Panc1 (cell line): ENCODE measurements at regions not wholly inside any gene's neighbourhood (a gene's known extent, or its start where the extent isn't known, plus 50 kb on each side); places are given as distances from the start of the nearest gene placed in this dataset.
"Not testable (repeated sequence)": the region's sequence is repeated elsewhere in the genome, so short reads cannot be mapped to it uniquely, and the experiment has no call there.

Source experiments
- ATAC-seq: fragments of 200-7000 bp; cut with Tn5 transposase; 2 replicates; pipeline ENCODE4 v1.9.1; 2020; ENCODE audit warnings: mild to moderate bottlenecking, moderate library complexity
- BruUV-seq: library from RNA; stranded (reverse); fragments of 400-500 nt; replicated peaks from 2 replicates; lab custom pipeline; 2021; lab: Mats Ljungman, UMichigan
- CTCF ChIA-PET: fragments of 300-600 bp; sonication (Branson Sonifier 250); formaldehyde crosslinking; loops from one replicate; lab custom pipeline; 2022; ENCODE audit warnings: antibody characterized with exemption; lab: Charles Lee
- POLR2A ChIA-PET: fragments of 300-600 bp; sonication (Branson Sonifier 250); formaldehyde crosslinking; loops from one replicate; lab custom pipeline; 2022; ENCODE audit warnings: antibody characterized with exemption; lab: Charles Lee
- DNase-seq: peaks from one replicate; pipeline ENCODE4 v3.0.0-alpha.2; 2010; ENCODE audit warnings: low read depth, low spot score
- H3K27ac ChIP-seq: 2 replicates; pipeline ENCODE4 v1.5.1; 2011; ENCODE audit warnings: mild to moderate bottlenecking, low read length, inconsistent platforms
- H3K27me3 ChIP-seq: fragments of 200-500 bp; sonication (Bioruptor generic); 2 replicates; pipeline ENCODE4 v1.6.0; 2014; ENCODE audit warnings: low read length, inconsistent platforms; ENCODE audit not compliant: control insufficient read depth, insufficient read depth
- H3K36me3 ChIP-seq: fragments of 200-500 bp; sonication (Bioruptor generic); 2 replicates; pipeline ENCODE4 v1.5.1; 2014; ENCODE audit warnings: inconsistent platforms, mild to moderate bottlenecking, low read length, moderate library complexity; ENCODE audit not compliant: control insufficient read depth, insufficient read depth
- H3K4me1 ChIP-seq: 2 replicates; pipeline ENCODE4 v1.5.1; 2011; ENCODE audit warnings: inconsistent platforms, mild to moderate bottlenecking, low read length, moderate library complexity; ENCODE audit not compliant: control insufficient read depth, insufficient read depth
- H3K4me3 ChIP-seq, 2 experiments: 2 replicates each; pipeline ENCODE4 v1.5.1; 2011 to 2012; ENCODE audit warnings: low read depth in 2 of 2, low read length in 2 of 2, mild to moderate bottlenecking in 2 of 2, inconsistent platforms in 1 of 2, moderate library complexity in 1 of 2
- H3K9me3 ChIP-seq: fragments of 200-500 bp; sonication (Bioruptor generic); 2 replicates; pipeline ENCODE4 v1.5.1; 2014; ENCODE audit warnings: low read depth, mild to moderate bottlenecking, inconsistent platforms, low read length, moderate library complexity; ENCODE audit not compliant: control insufficient read depth, insufficient read depth
- POLR2AphosphoS5 ChIP-seq: IDR thresholded peaks from 2 replicates; pipeline ENCODE4 v1.6.1; 2012; ENCODE audit warnings: mild to moderate bottlenecking, low read depth, low read length, moderate library complexity
- SIN3A ChIP-seq: IDR thresholded peaks from 2 replicates; pipeline ENCODE4 v1.6.1; 2012; ENCODE audit warnings: low read depth, mild to moderate bottlenecking, low read length, moderate library complexity, borderline replicate concordance; ENCODE audit not compliant: insufficient read depth
- TCF7L2 ChIP-seq: IDR thresholded peaks from 2 replicates; pipeline ENCODE4 v1.6.1; 2011; ENCODE audit warnings: mild to moderate bottlenecking, low read depth, low read length, inconsistent platforms
- in situ Hi-C: cut with HindIII; loops from 2 replicates; pipeline ENCODE4 v1.10.0; 2016; ENCODE audit warnings: low sequenced_read_pairs, low pct_unique_long_range_greater_than_20kb
- intact Hi-C: fragments of 100-400 bp; cut with micrococcal nuclease; formaldehyde crosslinking; loops from one replicate; pipeline ENCODE4 v1.10.0; 2022; ENCODE audit not compliant: unreplicated experiment
- TF ChIP-seq, protein P1 (sequence below): fragments of 450-650 bp; IDR thresholded peaks from 2 replicates; pipeline ENCODE4 v1.5.1; 2017; ENCODE audit warnings: mild to moderate bottlenecking
- TF ChIP-seq, protein P2 (sequence below), 2 experiments: IDR thresholded peaks; 2 replicates each; pipeline ENCODE4 v1.6.1; 2011 to 2012; ENCODE audit warnings: low read depth in 2 of 2, control low read depth in 1 of 2, low read length in 1 of 2, mild to moderate bottlenecking in 1 of 2, moderate library complexity in 1 of 2; ENCODE audit not compliant: insufficient read depth in 1 of 2

DNA sequence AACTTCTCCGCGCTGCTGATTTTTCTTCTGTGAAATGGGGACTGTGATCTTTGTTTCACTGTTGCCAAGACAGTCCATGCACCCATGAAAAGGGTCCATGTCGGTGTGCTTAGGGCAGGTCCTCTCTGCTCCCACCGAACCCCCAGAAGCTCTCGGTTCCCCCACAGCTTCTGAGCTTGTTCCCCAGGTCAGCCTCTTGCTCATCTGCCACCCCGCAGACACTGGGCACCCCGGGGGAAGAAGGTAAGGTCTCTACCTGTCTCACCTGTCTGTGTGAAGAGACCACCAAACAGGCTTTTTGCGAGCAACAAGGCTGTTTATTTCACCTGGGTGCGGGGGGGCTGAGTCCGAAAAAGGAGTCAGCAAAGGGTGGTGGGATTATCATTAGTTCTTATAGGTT, 66.2 kb upstream of the NANOS1 start:
- DNase-seq (no peak), ATAC-seq (no peak)
- BruUV-seq = no TSS peak
- CTCF ChIA-PET = no interaction called here
- Histone ChIP-seq H3K27me3 (no peaks in the 10 kb centered on the region), H3K9me3 (no peaks in the 10 kb centered on the region), H3K36me3 (no peaks in the 10 kb centered on the region), H3K4me1 (peaks cover 26% of the 10 kb centered on the region), H3K4me3 (no peak overlapping the region), H3K27ac (no peak overlapping the region)
- intact Hi-C loops (no loop called here), in situ Hi-C loops (no loop called here)
- POLR2A ChIA-PET = interaction anchor here (0.6 kb wide), 1 partner anchor 26 kb away, joined by 4 read pairs; no protein-coding TSS in a partner anchor
- no peak for TF ChIP-seq SIN3A
- TF ChIP-seq, protein P1, sequence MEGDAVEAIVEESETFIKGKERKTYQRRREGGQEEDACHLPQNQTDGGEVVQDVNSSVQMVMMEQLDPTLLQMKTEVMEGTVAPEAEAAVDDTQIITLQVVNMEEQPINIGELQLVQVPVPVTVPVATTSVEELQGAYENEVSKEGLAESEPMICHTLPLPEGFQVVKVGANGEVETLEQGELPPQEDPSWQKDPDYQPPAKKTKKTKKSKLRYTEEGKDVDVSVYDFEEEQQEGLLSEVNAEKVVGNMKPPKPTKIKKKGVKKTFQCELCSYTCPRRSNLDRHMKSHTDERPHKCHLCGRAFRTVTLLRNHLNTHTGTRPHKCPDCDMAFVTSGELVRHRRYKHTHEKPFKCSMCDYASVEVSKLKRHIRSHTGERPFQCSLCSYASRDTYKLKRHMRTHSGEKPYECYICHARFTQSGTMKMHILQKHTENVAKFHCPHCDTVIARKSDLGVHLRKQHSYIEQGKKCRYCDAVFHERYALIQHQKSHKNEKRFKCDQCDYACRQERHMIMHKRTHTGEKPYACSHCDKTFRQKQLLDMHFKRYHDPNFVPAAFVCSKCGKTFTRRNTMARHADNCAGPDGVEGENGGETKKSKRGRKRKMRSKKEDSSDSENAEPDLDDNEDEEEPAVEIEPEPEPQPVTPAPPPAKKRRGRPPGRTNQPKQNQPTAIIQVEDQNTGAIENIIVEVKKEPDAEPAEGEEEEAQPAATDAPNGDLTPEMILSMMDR = no peak
- no peak for TF ChIP-seq TCF7L2

DNA sequence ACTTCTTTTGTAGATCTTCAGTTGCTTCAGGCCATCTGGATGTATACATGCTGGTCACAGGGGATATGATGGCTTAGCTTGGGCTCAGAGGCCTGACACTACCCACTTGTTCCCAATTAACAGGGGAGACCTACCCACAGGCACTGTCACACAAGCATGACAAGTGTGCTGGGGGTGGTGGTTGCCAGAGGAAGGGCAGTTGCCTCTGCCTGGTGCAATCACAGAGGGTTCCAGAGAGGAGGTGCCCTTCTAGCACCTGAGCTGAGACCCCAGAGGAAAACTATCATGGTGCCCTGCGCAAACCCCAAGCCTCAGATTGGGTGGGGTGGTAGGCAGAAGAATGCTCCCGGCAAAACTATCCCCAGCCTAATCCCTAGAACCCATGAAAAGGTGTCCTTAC, 65.6 kb upstream of the NANOS1 start:
- in situ Hi-C loops (no loop called here), intact Hi-C loops (no loop called here)
- no peak for TF ChIP-seq POLR2AphosphoS5
- TF ChIP-seq, protein P1 = no peak
- no peak for TF ChIP-seq TCF7L2
- no peak for TF ChIP-seq SIN3A
- TF ChIP-seq, protein P2, sequence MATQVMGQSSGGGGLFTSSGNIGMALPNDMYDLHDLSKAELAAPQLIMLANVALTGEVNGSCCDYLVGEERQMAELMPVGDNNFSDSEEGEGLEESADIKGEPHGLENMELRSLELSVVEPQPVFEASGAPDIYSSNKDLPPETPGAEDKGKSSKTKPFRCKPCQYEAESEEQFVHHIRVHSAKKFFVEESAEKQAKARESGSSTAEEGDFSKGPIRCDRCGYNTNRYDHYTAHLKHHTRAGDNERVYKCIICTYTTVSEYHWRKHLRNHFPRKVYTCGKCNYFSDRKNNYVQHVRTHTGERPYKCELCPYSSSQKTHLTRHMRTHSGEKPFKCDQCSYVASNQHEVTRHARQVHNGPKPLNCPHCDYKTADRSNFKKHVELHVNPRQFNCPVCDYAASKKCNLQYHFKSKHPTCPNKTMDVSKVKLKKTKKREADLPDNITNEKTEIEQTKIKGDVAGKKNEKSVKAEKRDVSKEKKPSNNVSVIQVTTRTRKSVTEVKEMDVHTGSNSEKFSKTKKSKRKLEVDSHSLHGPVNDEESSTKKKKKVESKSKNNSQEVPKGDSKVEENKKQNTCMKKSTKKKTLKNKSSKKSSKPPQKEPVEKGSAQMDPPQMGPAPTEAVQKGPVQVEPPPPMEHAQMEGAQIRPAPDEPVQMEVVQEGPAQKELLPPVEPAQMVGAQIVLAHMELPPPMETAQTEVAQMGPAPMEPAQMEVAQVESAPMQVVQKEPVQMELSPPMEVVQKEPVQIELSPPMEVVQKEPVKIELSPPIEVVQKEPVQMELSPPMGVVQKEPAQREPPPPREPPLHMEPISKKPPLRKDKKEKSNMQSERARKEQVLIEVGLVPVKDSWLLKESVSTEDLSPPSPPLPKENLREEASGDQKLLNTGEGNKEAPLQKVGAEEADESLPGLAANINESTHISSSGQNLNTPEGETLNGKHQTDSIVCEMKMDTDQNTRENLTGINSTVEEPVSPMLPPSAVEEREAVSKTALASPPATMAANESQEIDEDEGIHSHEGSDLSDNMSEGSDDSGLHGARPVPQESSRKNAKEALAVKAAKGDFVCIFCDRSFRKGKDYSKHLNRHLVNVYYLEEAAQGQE (IDR thresholded peaks at IDR 0.05; ENCODE audit: insufficient read depth in 1 of 2, low read depth in 2 of 2, low read length in 1 of 2) = no peak
- ChIA-PET POLR2A (no interaction called here), CTCF (no interaction called here)
- peaks cover 23% of the 10 kb centered on the region for H3K4me1 ChIP-seq
- H3K27ac ChIP-seq = no peak overlapping the region
- DNase-seq (no peak), ATAC-seq (no peak)
- H3K4me3 ChIP-seq = no peak overlapping the region
- H3K27me3 ChIP-seq = no peaks in the 10 kb centered on the region
- BruUV-seq = no TSS peak
- H3K36me3 ChIP-seq = no peaks in the 10 kb centered on the region
- no peaks in the 10 kb centered on the region for H3K9me3 ChIP-seq

DNA sequence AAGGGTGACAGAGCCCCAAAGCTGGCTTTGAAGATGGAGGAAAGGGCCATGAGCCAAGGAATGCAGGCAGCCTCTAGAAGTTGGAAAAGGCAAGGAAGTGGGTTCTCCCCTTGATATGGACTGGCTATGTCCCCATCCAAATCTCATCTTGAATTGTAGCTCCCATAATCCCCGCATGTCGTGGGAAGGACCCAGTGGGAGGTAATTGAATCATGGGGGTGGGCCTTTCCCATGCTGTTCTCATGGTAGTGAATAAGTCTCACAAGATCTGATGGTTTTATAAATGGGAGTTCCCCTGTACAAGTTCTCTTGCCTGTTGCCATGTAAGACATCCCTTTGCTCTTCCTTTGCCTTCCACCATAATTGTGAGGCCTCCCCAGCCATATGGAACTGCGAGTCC, 65.0 kb upstream of the NANOS1 start:
- H3K4me3 ChIP-seq, H3K9me3 ChIP-seq, BruUV-seq, intact Hi-C loops, DNase-seq, H3K36me3 ChIP-seq, H3K27ac ChIP-seq, CTCF ChIA-PET, H3K27me3 ChIP-seq, POLR2A ChIA-PET, ATAC-seq, in situ Hi-C loops: not testable (repeated sequence)
- H3K4me1 ChIP-seq = peaks cover 18% of the 10 kb centered on the region
